C4-2B (cell line): ENCODE measurements at regions not wholly inside any gene's neighbourhood (a gene's known extent, or its start where the extent isn't known, plus 50 kb on each side); places are given as distances from the start of the nearest gene placed in this dataset.

Source experiments
- ZFX ChIP-seq: fragments of 450-650 bp; IDR thresholded peaks from 2 replicates; pipeline ENCODE4 v1.6.1; 2017
- TF ChIP-seq, protein P1 (sequence below): fragments of 450-650 bp; conservative IDR thresholded peaks from 2 replicates; pipeline ENCODE4 v1.5.1; 2017; ENCODE audit warnings: mild to moderate bottlenecking

DNA sequence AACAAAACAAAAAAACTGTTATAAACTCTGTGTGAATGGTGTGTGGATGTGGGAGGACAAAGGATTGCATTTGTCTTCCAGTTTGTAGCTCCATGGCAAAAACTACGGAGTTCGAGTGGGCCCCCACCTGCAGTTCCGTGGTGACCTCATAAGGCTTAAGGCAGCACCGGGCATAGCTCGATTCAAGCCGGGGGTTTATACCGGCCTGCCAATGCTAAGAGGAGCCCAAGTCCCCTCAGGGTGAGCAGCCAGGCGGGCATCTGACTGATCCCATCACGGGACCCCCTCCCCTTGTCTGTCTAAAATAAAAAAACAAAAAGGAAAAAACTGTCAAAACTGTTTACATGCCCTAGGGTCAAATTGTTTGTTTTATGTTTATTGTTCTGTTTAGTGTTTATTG, 463.2 kb upstream of the HTR1E start:
- TF ChIP-seq, protein P1, sequence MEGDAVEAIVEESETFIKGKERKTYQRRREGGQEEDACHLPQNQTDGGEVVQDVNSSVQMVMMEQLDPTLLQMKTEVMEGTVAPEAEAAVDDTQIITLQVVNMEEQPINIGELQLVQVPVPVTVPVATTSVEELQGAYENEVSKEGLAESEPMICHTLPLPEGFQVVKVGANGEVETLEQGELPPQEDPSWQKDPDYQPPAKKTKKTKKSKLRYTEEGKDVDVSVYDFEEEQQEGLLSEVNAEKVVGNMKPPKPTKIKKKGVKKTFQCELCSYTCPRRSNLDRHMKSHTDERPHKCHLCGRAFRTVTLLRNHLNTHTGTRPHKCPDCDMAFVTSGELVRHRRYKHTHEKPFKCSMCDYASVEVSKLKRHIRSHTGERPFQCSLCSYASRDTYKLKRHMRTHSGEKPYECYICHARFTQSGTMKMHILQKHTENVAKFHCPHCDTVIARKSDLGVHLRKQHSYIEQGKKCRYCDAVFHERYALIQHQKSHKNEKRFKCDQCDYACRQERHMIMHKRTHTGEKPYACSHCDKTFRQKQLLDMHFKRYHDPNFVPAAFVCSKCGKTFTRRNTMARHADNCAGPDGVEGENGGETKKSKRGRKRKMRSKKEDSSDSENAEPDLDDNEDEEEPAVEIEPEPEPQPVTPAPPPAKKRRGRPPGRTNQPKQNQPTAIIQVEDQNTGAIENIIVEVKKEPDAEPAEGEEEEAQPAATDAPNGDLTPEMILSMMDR: no peak
- TF ChIP-seq ZFX: no peak
